ENCODE measurements at regions not wholly inside any gene's neighbourhood (a gene's known extent, or its start where the extent isn't known, plus 50 kb on each side); places are given as distances from the start of the nearest gene placed in this dataset.

DNA sequence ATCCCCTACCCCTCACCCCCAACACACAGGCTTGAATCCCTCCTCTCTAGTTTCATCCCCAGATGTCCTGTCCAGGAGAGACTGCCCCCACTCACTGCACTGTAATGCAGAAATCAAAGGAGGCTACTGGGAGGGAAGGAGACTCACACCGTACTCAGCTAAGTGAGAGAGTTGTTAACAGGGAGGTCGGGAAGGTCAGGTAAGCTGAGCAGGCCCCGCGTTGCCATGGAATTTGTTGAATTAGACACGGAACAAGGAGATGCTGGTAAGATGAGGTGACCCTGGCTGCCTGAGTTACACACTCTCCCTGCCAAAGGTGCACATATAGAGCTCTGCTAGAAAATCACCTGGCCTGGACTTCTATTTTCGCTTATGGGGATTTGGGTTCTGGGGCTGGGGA lies 197.9 kb downstream of the NXPE2 start:
- peaks cover 3% of the 10 kb centered on the region for H3K27me3 Mint-ChIP-seq (ENCODE audit: insufficient read depth)
- no peak for DNase-seq
- H3K9me3 Mint-ChIP-seq, result peaks cover 25% of the 10 kb centered on the region
- peaks cover 4% of the 10 kb centered on the region; the same call in 1 of the 2 replicates for H3K36me3 Mint-ChIP-seq (ENCODE audit: low read depth)
- no peak overlapping the region for H3K27ac Mint-ChIP-seq
- H3K4me3 Mint-ChIP-seq, result no peak overlapping the region
- TF ChIP-seq, protein P1, sequence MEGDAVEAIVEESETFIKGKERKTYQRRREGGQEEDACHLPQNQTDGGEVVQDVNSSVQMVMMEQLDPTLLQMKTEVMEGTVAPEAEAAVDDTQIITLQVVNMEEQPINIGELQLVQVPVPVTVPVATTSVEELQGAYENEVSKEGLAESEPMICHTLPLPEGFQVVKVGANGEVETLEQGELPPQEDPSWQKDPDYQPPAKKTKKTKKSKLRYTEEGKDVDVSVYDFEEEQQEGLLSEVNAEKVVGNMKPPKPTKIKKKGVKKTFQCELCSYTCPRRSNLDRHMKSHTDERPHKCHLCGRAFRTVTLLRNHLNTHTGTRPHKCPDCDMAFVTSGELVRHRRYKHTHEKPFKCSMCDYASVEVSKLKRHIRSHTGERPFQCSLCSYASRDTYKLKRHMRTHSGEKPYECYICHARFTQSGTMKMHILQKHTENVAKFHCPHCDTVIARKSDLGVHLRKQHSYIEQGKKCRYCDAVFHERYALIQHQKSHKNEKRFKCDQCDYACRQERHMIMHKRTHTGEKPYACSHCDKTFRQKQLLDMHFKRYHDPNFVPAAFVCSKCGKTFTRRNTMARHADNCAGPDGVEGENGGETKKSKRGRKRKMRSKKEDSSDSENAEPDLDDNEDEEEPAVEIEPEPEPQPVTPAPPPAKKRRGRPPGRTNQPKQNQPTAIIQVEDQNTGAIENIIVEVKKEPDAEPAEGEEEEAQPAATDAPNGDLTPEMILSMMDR (IDR thresholded peaks at IDR 0.05), result no peak
- H3K4me1 Mint-ChIP-seq (ENCODE audit: low read depth), result no peaks in the 10 kb centered on the region

GRCh38 chr11:114877976-114878375 lies 199.6 kb downstream of the NXPE2 start:
- no peaks in the 10 kb centered on the region for H3K4me1 Mint-ChIP-seq (ENCODE audit: low read depth)
- TF ChIP-seq, protein P1 (IDR thresholded peaks at IDR 0.05), result no peak
- H3K27ac Mint-ChIP-seq, result no peak overlapping the region
- no peak overlapping the region for H3K4me3 Mint-ChIP-seq
- no peak for DNase-seq
- H3K36me3 Mint-ChIP-seq (ENCODE audit: low read depth), result peaks cover 4% of the 10 kb centered on the region; the same call in 1 of the 2 replicates
- peaks cover 21% of the 10 kb centered on the region for H3K9me3 Mint-ChIP-seq
- no peaks in the 10 kb centered on the region; the same call in 1 of the 2 replicates for H3K27me3 Mint-ChIP-seq (ENCODE audit: insufficient read depth)

DNA sequence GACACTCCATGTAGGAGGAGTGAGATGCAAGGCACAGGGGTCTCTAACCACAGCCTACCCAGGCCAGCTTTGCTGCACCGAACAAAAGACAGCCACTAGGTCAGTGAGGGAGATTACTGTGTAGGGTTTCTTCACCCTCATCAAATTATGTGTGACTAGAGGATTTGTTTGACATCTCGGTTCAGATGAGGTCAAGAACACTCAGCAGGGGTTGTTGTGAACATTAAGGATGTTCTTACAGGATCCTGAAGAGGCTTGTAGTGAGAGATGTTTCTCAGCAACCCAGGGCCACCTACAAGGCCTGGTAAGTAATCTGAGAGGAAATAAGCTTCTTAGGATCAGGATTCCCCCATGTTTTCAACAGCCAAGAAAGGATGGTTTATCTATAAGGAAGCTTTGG lies 202.1 kb downstream of the NXPE2 start:
- no peaks in the 10 kb centered on the region for H3K4me1 Mint-ChIP-seq (ENCODE audit: low read depth)
- H3K4me3 Mint-ChIP-seq, result no peak overlapping the region
- TF ChIP-seq, protein P1 (IDR thresholded peaks at IDR 0.05), result no peak
- DNase-seq, result no peak
- H3K27ac Mint-ChIP-seq, result no peak overlapping the region
- H3K9me3 Mint-ChIP-seq, result peaks cover 23% of the 10 kb centered on the region
- no peaks in the 10 kb centered on the region for H3K27me3 Mint-ChIP-seq (ENCODE audit: insufficient read depth)
- peaks cover 4% of the 10 kb centered on the region; the same call in 1 of the 2 replicates for H3K36me3 Mint-ChIP-seq (ENCODE audit: low read depth)

DNA sequence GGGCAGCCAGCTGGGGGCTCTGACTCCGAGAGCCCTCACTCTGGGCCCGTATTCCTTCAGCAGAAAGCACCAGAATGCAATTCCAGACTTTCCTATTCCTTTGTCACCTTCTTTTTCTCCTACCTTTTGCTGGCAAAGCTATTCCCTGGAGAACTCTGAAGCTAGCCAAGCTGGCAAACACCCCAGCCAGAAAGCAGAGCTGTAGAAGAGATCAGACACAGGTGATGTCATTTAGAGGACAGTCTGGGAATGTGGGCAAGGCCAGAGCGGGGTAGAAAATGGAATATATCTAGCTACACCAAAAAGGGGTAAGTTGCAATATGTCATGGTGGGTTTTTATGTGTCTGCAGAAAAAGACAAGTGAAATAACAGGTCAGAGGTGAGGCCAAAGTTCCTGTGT lies 205.1 kb downstream of the NXPE2 start:
- TF ChIP-seq, protein P1 (IDR thresholded peaks at IDR 0.05), result no peak
- DNase-seq, result no peak
- H3K27ac Mint-ChIP-seq, result no peak overlapping the region
- no peaks in the 10 kb centered on the region for H3K4me1 Mint-ChIP-seq (ENCODE audit: low read depth)
- no peaks in the 10 kb centered on the region for H3K27me3 Mint-ChIP-seq (ENCODE audit: insufficient read depth)
- peaks cover 36% of the 10 kb centered on the region for H3K9me3 Mint-ChIP-seq
- H3K36me3 Mint-ChIP-seq (ENCODE audit: low read depth), result no peaks in the 10 kb centered on the region
- no peak overlapping the region for H3K4me3 Mint-ChIP-seq

GRCh38 chr11:114886644-114887265 lies 208.4 kb downstream of the NXPE2 start:
- H3K27ac Mint-ChIP-seq, result no peak overlapping the region
- TF ChIP-seq, protein P1 (IDR thresholded peaks at IDR 0.05), result no peak
- no peak for DNase-seq
- no peak overlapping the region for H3K4me3 Mint-ChIP-seq
- peaks cover 47% of the 10 kb centered on the region for H3K9me3 Mint-ChIP-seq
- no peaks in the 10 kb centered on the region for H3K4me1 Mint-ChIP-seq (ENCODE audit: low read depth)
- H3K27me3 Mint-ChIP-seq (ENCODE audit: insufficient read depth), result peaks cover 1% of the 10 kb centered on the region; the same call in 1 of the 2 replicates
- no peaks in the 10 kb centered on the region for H3K36me3 Mint-ChIP-seq (ENCODE audit: low read depth)

All from HFFc6 (cell line).